Spleen (tissue), 11 donors: ENCODE measurements at regions not wholly inside any gene's neighbourhood (a gene's known extent, or its start where the extent isn't known, plus 50 kb on each side); places are given as distances from the start of the nearest gene placed in this dataset.

Experiments used
- DNase-seq: peaks from one replicate; pipeline ENCODE4 v3.0.0-alpha.2; 2020
- H3K27ac ChIP-seq, 8 donors: fragments of 200-600 bp; sonication (generic) in 7 of 8; 1 replicate in 4 of 8; 2 replicates in 4 of 8; pipeline versions ENCODE4 v1.5.0 to v1.8.0; 2016 to 2021; ENCODE audit warnings: inconsistent platforms in 4 of 8, mild to moderate bottlenecking in 4 of 8, moderate library complexity in 1 of 8
- H3K27me3 ChIP-seq, 7 donors: fragments of 200-600 bp; sonication (generic) in 6 of 7; replicated peaks in 1 of 7; 1 replicate in 4 of 7; 2 replicates in 3 of 7; pipeline versions ENCODE4 v1.5.0 to v1.8.0; 2016 to 2021; ENCODE audit warnings: inconsistent platforms in 3 of 7, mild to moderate bottlenecking in 1 of 7
- H3K36me3 ChIP-seq, 6 donors: fragments of 200-600 bp; sonication (generic) in 5 of 6; 1 replicate in 4 of 6; 2 replicates in 2 of 6; pipeline versions ENCODE4 v1.5.0 to v1.8.0; 2016 to 2021; ENCODE audit warnings: inconsistent platforms in 2 of 6
- H3K4me1 ChIP-seq, 6 donors: fragments of 200-600 bp; sonication (generic) in 5 of 6; 1 replicate in 3 of 6; 2 replicates in 3 of 6; pipeline versions ENCODE4 v1.5.0 to v1.8.0; 2016 to 2021; ENCODE audit warnings: inconsistent platforms in 3 of 6
- H3K4me3 ChIP-seq, 8 donors: fragments of 200-600 bp; sonication (generic) in 7 of 8; 1 replicate in 4 of 8; 2 replicates in 4 of 8; pipeline versions ENCODE4 v1.5.0 to v1.8.0; 2016 to 2021; ENCODE audit warnings: inconsistent platforms in 4 of 8, mild to moderate bottlenecking in 4 of 8, moderate library complexity in 2 of 8
- H3K9me3 ChIP-seq, 8 donors: fragments of 200-600 bp; sonication (generic) in 7 of 8; 1 replicate in 4 of 8; 2 replicates in 4 of 8; pipeline versions ENCODE4 v1.5.0 to v1.8.0; 2016 to 2021; ENCODE audit warnings: inconsistent platforms in 4 of 8
- POLR2A ChIP-seq, 3 donors: fragments of 450-650 bp; IDR thresholded peaks; one replicate each; pipeline ENCODE4 v1.5.1; 2017; ENCODE audit warnings: antibody characterized with exemption in 3 of 3, mild to moderate bottlenecking in 1 of 3
- POLR2AphosphoS5 ChIP-seq, 3 donors: sonication (generic); formaldehyde crosslinking; IDR thresholded peaks; one replicate each; pipeline ENCODE4 v1.5.1; 2017; ENCODE audit warnings: antibody characterized with exemption in 3 of 3
- WGBS, 5 donors: extraction: QIAGEN DNeasy Blood & Tissue Kit in 3 of 5; methylation state at CpG; one replicate each; pipeline versions ENCODE4 v1.1.5 to v1.1.7; 2013 to 2018; 5-methylcytosine and 5-hydroxymethylcytosine counted together
- intact Hi-C: fragments of 100-400 bp; cut with DNase I; formaldehyde crosslinking; loops from one replicate; pipeline ENCODE4 v1.15.0; 2023; ENCODE audit warnings: low total_unique reads
- TF ChIP-seq, protein P1 (sequence below), 11 experiments: fragments of 200-600 bp in 7 of 11; fragments of 450-650 bp in 4 of 11; sonication (generic) in 4 of 11; IDR thresholded peaks in 8 of 11; conservative IDR thresholded peaks in 3 of 11; 1 replicate in 7 of 11; 2 replicates in 4 of 11; pipeline versions ENCODE4 v1.4.0 to v1.8.0; 2016 to 2021; ENCODE audit warnings: antibody characterized with exemption in 11 of 11, inconsistent platforms in 4 of 11, mild to moderate bottlenecking in 1 of 11
- donor health status: healthy with polysubstance abuse.
- donor health status: DM: no; HTN: no; CAD: no; lungs with moderate emphysema.
- donor health status: DM: no; HTN: no; CAD: no.
- donor health status: Bipolar disorder and iron deficiency.
- donor health status: healthy.
- donor health status: DM: no; HTN: no; CAD: no.
- donor health status: DM: yes; HTN: yes; CAD: no.

GRCh38 chr14:97058589-97058988 is 261.4 kb downstream of the VRK1 start:
- no peak overlapping the region for H3K4me3 ChIP-seq
- no peaks in the 10 kb centered on the region for H3K36me3 ChIP-seq
- intact Hi-C loops: no loop called here
- H3K9me3 ChIP-seq: no peaks in the 10 kb centered on the region
- H3K4me1 ChIP-seq: no peaks in the 10 kb centered on the region
- TF ChIP-seq, protein P1, sequence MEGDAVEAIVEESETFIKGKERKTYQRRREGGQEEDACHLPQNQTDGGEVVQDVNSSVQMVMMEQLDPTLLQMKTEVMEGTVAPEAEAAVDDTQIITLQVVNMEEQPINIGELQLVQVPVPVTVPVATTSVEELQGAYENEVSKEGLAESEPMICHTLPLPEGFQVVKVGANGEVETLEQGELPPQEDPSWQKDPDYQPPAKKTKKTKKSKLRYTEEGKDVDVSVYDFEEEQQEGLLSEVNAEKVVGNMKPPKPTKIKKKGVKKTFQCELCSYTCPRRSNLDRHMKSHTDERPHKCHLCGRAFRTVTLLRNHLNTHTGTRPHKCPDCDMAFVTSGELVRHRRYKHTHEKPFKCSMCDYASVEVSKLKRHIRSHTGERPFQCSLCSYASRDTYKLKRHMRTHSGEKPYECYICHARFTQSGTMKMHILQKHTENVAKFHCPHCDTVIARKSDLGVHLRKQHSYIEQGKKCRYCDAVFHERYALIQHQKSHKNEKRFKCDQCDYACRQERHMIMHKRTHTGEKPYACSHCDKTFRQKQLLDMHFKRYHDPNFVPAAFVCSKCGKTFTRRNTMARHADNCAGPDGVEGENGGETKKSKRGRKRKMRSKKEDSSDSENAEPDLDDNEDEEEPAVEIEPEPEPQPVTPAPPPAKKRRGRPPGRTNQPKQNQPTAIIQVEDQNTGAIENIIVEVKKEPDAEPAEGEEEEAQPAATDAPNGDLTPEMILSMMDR (IDR thresholded peaks at IDR 0.05 in 8 of 11, conservative IDR thresholded peaks at IDR 0.05 in 3 of 11): no peak
- TF ChIP-seq POLR2A (IDR thresholded peaks at IDR 0.05) (no peak), POLR2AphosphoS5 (IDR thresholded peaks at IDR 0.05) (no peak)
- peaks cover 0 to 9% (median 0%) of the 10 kb centered on the region in 7 donors for H3K27me3 ChIP-seq
- DNase-seq: no peak
- 69 to 98% (median 86%) methylated on average over 2 of the region's 2 CpGs for WGBS, 5 donors
- no peak overlapping the region for H3K27ac ChIP-seq

DNA sequence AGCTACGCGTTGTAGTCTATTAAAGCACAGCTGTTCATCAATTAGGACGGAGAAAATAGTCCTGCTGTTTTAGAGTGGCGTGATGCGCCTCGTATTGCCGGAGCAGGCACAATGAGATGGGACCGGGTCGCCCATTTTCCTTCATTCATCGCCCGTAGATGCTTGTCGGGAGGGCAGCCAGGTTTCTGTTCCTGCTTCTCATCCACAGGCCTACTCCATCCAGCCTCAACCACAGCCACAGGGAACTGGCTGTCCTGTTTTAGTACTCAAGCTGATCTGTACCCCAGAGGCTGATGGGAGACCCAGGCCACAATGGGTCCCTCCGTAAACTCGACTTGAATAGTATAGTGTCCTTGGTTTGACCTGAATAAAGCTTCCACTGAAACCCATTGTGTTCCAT is 264.0 kb downstream of the VRK1 start:
- H3K9me3 ChIP-seq: no peaks in the 10 kb centered on the region
- peaks cover 0 to 4% (median 0%) of the 10 kb centered on the region in 7 donors for H3K27me3 ChIP-seq
- WGBS, 5 donors: 85 to 96% (median 91%) methylated on average over 14 of the region's 14 CpGs
- no peaks in the 10 kb centered on the region for H3K36me3 ChIP-seq
- no peaks in the 10 kb centered on the region for H3K4me1 ChIP-seq
- no peak overlapping the region for H3K4me3 ChIP-seq
- intact Hi-C loops: no loop called here
- TF ChIP-seq POLR2AphosphoS5 (IDR thresholded peaks at IDR 0.05): no peak
- TF ChIP-seq POLR2A (IDR thresholded peaks at IDR 0.05): no peak
- TF ChIP-seq, protein P1 (IDR thresholded peaks at IDR 0.05 in 8 of 11, conservative IDR thresholded peaks at IDR 0.05 in 3 of 11): no peak
- no peak overlapping the region for H3K27ac ChIP-seq
- DNase-seq: no peak

DNA sequence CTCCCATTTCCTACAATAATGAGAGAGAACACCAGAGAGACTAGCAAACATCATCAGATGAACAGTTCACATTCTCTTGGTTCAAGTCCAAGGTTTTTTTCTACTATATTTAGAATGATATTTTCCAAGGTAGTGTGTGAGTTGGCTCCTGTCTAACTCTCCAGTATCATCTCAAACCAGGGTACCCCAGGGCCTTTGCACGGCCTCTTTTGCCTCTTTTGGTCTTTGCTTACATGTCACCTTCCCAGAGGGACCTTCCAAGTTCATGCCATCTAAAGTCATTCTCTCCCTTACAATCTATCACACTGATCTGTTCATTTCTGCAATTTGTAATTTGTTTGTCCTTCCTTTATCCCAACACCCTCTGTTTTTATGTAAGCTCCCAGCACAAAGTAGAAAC is 264.5 kb downstream of the VRK1 start:
- Histone ChIP-seq H3K36me3 (no peaks in the 10 kb centered on the region), H3K4me1 (no peaks in the 10 kb centered on the region), H3K27me3 (peaks cover 0 to 4% (median 0%) of the 10 kb centered on the region in 7 donors), H3K4me3 (no peak overlapping the region), H3K27ac (no peak overlapping the region), H3K9me3 (no peaks in the 10 kb centered on the region)
- TF ChIP-seq, protein P1 (IDR thresholded peaks at IDR 0.05 in 8 of 11, conservative IDR thresholded peaks at IDR 0.05 in 3 of 11): no peak
- TF ChIP-seq POLR2AphosphoS5 (IDR thresholded peaks at IDR 0.05) (no peak), POLR2A (IDR thresholded peaks at IDR 0.05) (no peak)
- WGBS, 5 donors: 83 to 100% (median 87%) methylated on average over 1 of the region's 1 CpG
- no peak for DNase-seq
- intact Hi-C loops: no loop called here

GRCh38 chr14:97065305-97066067 is 268.3 kb downstream of the VRK1 start:
- H3K4me3 ChIP-seq: no peak overlapping the region
- TF ChIP-seq POLR2A (IDR thresholded peaks at IDR 0.05) (no peak), POLR2AphosphoS5 (IDR thresholded peaks at IDR 0.05) (no peak)
- TF ChIP-seq, protein P1 (IDR thresholded peaks at IDR 0.05 in 8 of 11, conservative IDR thresholded peaks at IDR 0.05 in 3 of 11): no peak
- WGBS, 5 donors: 58 to 72% (median 65%) methylated on average over 7 of the region's 7 CpGs
- H3K27ac ChIP-seq: no peak overlapping the region
- H3K27me3 ChIP-seq: peaks cover 0 to 4% (median 0%) of the 10 kb centered on the region in 7 donors
- no peaks in the 10 kb centered on the region for H3K4me1 ChIP-seq
- no peaks in the 10 kb centered on the region for H3K36me3 ChIP-seq
- intact Hi-C loops: no loop called here
- no peaks in the 10 kb centered on the region for H3K9me3 ChIP-seq
- DNase-seq: no peak
